WTC11 (cell line): ENCODE measurements at regions not wholly inside any gene's neighbourhood (a gene's known extent, or its start where the extent isn't known, plus 50 kb on each side); places are given as distances from the start of the nearest gene placed in this dataset.

ENCODE experiments used
- ATAC-seq: fragments of 200-7000 bp; cut with Tn5 transposase; 2 replicates; pipeline ENCODE4 v1.10.0; 2021; ENCODE audit warnings: mild to moderate bottlenecking, moderate library complexity
- CTCF ChIA-PET: fragments of 300-600 bp; sonication (Branson Sonifier 250); formaldehyde crosslinking; loops from one replicate; lab custom pipeline; 2021; ENCODE audit warnings: antibody characterized with exemption; lab: Charles Lee
- POLR2A ChIA-PET: fragments of 350-600 bp; sonication (Branson Sonifier 250); formaldehyde crosslinking; loops from one replicate; lab custom pipeline; 2021; ENCODE audit warnings: antibody characterized with exemption; lab: Charles Lee
- DNase-seq: peaks from one replicate; pipeline ENCODE4 v3.0.0; 2021; ENCODE audit warnings: low spot score
- H3K27ac Mint-ChIP-seq: 2 replicates; pipeline ENCODE4 v1.8.0; 2021; ENCODE audit warnings: mixed read lengths
- H3K27me3 Mint-ChIP-seq: 2 replicates; pipeline ENCODE4 v1.8.0; 2021; ENCODE audit warnings: low read depth, mild to moderate bottlenecking, moderate library complexity, mixed read lengths
- H3K36me3 Mint-ChIP-seq: 2 replicates; pipeline ENCODE4 v1.8.0; 2021; ENCODE audit warnings: mixed read lengths
- H3K4me1 Mint-ChIP-seq: 2 replicates; pipeline ENCODE4 v1.8.0; 2022; ENCODE audit warnings: mixed read lengths
- H3K4me3 Mint-ChIP-seq: 2 replicates; pipeline ENCODE4 v1.8.0; 2021; ENCODE audit warnings: mild to moderate bottlenecking, moderate library complexity, mixed read lengths
- H3K9me3 Mint-ChIP-seq: 2 replicates; pipeline ENCODE4 v1.8.0; 2021; ENCODE audit warnings: mixed read lengths
- CREM ChIP-seq: sonication (generic); formaldehyde crosslinking; IDR thresholded peaks from 2 replicates; pipeline ENCODE4 v1.8.1; 2022; ENCODE audit warnings: mild to moderate bottlenecking, missing genetic modification reagents, moderate library complexity
- EMX1 ChIP-seq: fragments of 250-450 bp; sonication (Bioruptor Pico); IDR thresholded peaks from 2 replicates; pipeline ENCODE4 v1.8.0; 2021; ENCODE audit warnings: mild to moderate bottlenecking
- FOXJ3 ChIP-seq: sonication (generic); formaldehyde crosslinking; IDR thresholded peaks from 2 replicates; pipeline ENCODE4 v1.9.0; 2021; ENCODE audit warnings: missing genetic modification reagents, mild to moderate bottlenecking, borderline replicate concordance
- MYBL2 ChIP-seq: sonication (generic); formaldehyde crosslinking; IDR thresholded peaks from 2 replicates; pipeline ENCODE4 v1.8.1; 2023; ENCODE audit warnings: mild to moderate bottlenecking, moderate library complexity, missing genetic modification reagents
- NFE2L1 ChIP-seq: sonication (generic); formaldehyde crosslinking; IDR thresholded peaks from 2 replicates; pipeline ENCODE4 v1.8.1; 2023; ENCODE audit warnings: missing genetic modification reagents
- NR3C1 ChIP-seq: sonication (generic); formaldehyde crosslinking; conservative IDR thresholded peaks from 2 replicates; pipeline ENCODE4 v1.8.1; 2023; ENCODE audit warnings: low read depth, mild to moderate bottlenecking, missing genetic modification reagents
- SMAD3 ChIP-seq: sonication (generic); formaldehyde crosslinking; IDR thresholded peaks from 2 replicates; pipeline ENCODE4 v1.8.0; 2022; ENCODE audit warnings: missing genetic modification reagents, mild to moderate bottlenecking, borderline replicate concordance
- SOX15 ChIP-seq: fragments of 250-450 bp; sonication (Bioruptor Pico); IDR thresholded peaks from 2 replicates; pipeline ENCODE4 v1.9.0; 2021; ENCODE audit warnings: mild to moderate bottlenecking
- TEAD4 ChIP-seq: sonication (generic); formaldehyde crosslinking; IDR thresholded peaks from 2 replicates; pipeline ENCODE4 v1.8.0; 2022; ENCODE audit warnings: mild to moderate bottlenecking, missing genetic modification reagents
- TP53 ChIP-seq: sonication (generic); formaldehyde crosslinking; IDR thresholded peaks from 2 replicates; pipeline ENCODE4 v1.8.1; 2023; ENCODE audit warnings: mild to moderate bottlenecking, missing genetic modification reagents
- ZBTB21 ChIP-seq: sonication (generic); formaldehyde crosslinking; IDR thresholded peaks from 2 replicates; pipeline ENCODE4 v1.8.1; 2023; ENCODE audit warnings: mild to moderate bottlenecking, missing genetic modification reagents, borderline replicate concordance
- ZNF232 ChIP-seq: sonication (generic); formaldehyde crosslinking; IDR thresholded peaks from 2 replicates; pipeline ENCODE4 v1.8.0; 2022; ENCODE audit warnings: mild to moderate bottlenecking, missing genetic modification reagents
- ZNF396 ChIP-seq: fragments of 250-450 bp; sonication (Bioruptor Pico); IDR thresholded peaks from 2 replicates; pipeline ENCODE4 v1.8.0; 2021; ENCODE audit warnings: mild to moderate bottlenecking, moderate library complexity, borderline replicate concordance
- TF ChIP-seq, protein P1 (sequence below): sonication (generic); formaldehyde crosslinking; IDR thresholded peaks from 2 replicates; pipeline ENCODE4 v1.8.1; 2023; ENCODE audit warnings: mild to moderate bottlenecking, missing genetic modification reagents, moderate library complexity
- TF ChIP-seq, protein P2 (sequence below): sonication (generic); formaldehyde crosslinking; IDR thresholded peaks from 2 replicates; pipeline ENCODE4 v1.8.1; 2023; ENCODE audit warnings: mild to moderate bottlenecking, missing genetic modification reagents
- TF ChIP-seq, protein P3 (sequence below): fragments of 250-450 bp; sonication (Bioruptor Pico); IDR thresholded peaks from 2 replicates; pipeline ENCODE4 v1.8.0; 2021; ENCODE audit warnings: mild to moderate bottlenecking
- TF ChIP-seq, protein P4 (sequence below): fragments of 250-450 bp; sonication (Bioruptor Pico); IDR thresholded peaks from 2 replicates; pipeline ENCODE4 v1.9.0; 2021; ENCODE audit warnings: moderate library complexity, mild to moderate bottlenecking, inconsistent platforms, borderline replicate concordance
- TF ChIP-seq, protein P5 (sequence below): sonication (generic); formaldehyde crosslinking; IDR thresholded peaks from 2 replicates; pipeline ENCODE4 v1.8.1; 2022; ENCODE audit warnings: low read depth, mild to moderate bottlenecking, moderate library complexity, missing genetic modification reagents, borderline replicate concordance
- TF ChIP-seq, protein P6 (sequence below): sonication (generic); formaldehyde crosslinking; IDR thresholded peaks from 2 replicates; pipeline ENCODE4 v1.8.1; 2022; ENCODE audit warnings: mild to moderate bottlenecking, missing genetic modification reagents, moderate library complexity, borderline replicate concordance

DNA sequence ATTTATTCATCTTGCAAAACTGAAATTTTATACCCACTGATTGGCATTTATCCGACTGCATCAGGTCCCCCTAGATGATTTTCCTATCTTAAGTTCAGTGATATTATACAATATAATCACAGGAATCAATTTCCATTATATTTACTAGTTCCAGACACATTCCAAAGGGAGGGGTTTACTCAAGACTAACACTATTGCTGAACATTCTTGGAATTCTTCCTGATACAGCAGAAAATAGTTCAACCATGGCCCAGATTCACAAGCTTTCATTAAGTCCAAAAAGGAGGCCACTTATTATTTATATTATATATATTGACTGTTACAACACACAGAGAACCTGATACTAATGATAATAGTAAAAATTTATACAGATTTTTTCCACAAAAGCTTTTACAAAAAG, 2353.6 kb downstream of the PCDH7 start (continued):
- TF ChIP-seq ZBTB21 (CRISPR knock-in tag) = no peak

DNA sequence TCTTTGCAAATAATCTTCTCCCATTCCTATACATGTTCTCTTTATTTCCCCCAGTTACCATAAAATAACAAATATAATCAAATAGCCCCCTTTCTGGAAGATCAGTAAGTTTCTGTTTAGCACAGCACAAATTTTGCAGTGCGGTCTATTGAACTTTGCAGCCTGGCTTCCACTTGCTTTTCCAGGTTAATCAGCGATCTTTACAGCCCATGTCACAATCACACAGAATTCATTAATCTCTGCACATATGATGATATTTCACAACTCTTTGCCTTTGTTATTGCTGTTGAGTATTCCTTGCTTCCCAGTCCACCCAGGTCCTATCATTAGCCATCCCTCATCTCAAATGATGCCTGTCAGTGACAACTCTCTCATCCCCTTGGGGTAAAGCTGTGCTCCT, 2358.0 kb downstream of the PCDH7 start:
- H3K27me3 Mint-ChIP-seq = no peaks in the 10 kb centered on the region
- H3K27ac Mint-ChIP-seq = no peak overlapping the region
- DNase-seq (no peak), ATAC-seq (no peak)
- H3K9me3 Mint-ChIP-seq = no peaks in the 10 kb centered on the region
- peaks cover 13% of the 10 kb centered on the region for H3K4me1 Mint-ChIP-seq
- H3K36me3 Mint-ChIP-seq = no peaks in the 10 kb centered on the region
- ChIA-PET CTCF (no interaction called here), POLR2A (no interaction called here)
- TF ChIP-seq ZNF396 (CRISPR knock-in tag) (no peak), ZNF232 (CRISPR knock-in tag) (no peak), FOXJ3 (CRISPR knock-in tag) (no peak), MYBL2 (CRISPR knock-in tag) (no peak), CREM (CRISPR knock-in tag) (no peak), TEAD4 (CRISPR knock-in tag) (no peak)
- TF ChIP-seq, protein P1, sequence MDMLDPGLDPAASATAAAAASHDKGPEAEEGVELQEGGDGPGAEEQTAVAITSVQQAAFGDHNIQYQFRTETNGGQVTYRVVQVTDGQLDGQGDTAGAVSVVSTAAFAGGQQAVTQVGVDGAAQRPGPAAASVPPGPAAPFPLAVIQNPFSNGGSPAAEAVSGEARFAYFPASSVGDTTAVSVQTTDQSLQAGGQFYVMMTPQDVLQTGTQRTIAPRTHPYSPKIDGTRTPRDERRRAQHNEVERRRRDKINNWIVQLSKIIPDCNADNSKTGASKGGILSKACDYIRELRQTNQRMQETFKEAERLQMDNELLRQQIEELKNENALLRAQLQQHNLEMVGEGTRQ (CRISPR knock-in tag) = no peak
- TF ChIP-seq, protein P2, sequence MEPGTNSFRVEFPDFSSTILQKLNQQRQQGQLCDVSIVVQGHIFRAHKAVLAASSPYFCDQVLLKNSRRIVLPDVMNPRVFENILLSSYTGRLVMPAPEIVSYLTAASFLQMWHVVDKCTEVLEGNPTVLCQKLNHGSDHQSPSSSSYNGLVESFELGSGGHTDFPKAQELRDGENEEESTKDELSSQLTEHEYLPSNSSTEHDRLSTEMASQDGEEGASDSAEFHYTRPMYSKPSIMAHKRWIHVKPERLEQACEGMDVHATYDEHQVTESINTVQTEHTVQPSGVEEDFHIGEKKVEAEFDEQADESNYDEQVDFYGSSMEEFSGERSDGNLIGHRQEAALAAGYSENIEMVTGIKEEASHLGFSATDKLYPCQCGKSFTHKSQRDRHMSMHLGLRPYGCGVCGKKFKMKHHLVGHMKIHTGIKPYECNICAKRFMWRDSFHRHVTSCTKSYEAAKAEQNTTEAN (CRISPR knock-in tag) = no peak
- TF ChIP-seq, protein P3, sequence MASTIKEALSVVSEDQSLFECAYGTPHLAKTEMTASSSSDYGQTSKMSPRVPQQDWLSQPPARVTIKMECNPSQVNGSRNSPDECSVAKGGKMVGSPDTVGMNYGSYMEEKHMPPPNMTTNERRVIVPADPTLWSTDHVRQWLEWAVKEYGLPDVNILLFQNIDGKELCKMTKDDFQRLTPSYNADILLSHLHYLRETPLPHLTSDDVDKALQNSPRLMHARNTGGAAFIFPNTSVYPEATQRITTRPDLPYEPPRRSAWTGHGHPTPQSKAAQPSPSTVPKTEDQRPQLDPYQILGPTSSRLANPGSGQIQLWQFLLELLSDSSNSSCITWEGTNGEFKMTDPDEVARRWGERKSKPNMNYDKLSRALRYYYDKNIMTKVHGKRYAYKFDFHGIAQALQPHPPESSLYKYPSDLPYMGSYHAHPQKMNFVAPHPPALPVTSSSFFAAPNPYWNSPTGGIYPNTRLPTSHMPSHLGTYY (CRISPR knock-in tag) = no peak
- no peak overlapping the region for H3K4me3 Mint-ChIP-seq

DNA sequence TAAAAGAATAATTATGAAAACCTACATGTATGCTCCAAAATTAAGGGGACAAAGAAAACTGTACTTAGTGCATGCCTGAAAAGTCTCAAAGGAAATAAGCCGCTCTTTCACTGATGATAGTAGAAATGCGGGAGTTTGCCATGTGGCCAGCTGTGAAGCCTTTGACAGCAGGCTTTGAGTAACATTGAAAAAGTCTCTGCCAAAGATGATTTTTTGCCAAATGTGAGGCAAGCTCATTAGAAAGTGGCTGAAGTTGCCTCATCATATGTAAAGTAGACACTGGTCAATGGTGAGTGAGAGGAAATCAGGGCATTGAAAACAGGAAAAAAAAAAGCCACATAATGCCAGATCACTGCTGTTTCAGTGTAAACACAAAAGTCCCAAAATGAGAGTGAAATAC, 2360.1 kb downstream of the PCDH7 start:
- peaks cover 7% of the 10 kb centered on the region; the same call in 1 of the 2 replicates for H3K4me1 Mint-ChIP-seq
- ATAC-seq = no peak
- no peak overlapping the region for H3K27ac Mint-ChIP-seq
- H3K36me3 Mint-ChIP-seq = no peaks in the 10 kb centered on the region
- H3K27me3 Mint-ChIP-seq = no peaks in the 10 kb centered on the region
- CTCF ChIA-PET = no interaction called here
- TF ChIP-seq SOX15 (no peak), ZNF232 (CRISPR knock-in tag) (no peak), NR3C1 (CRISPR knock-in tag) (no peak), EMX1 (no peak), TP53 (CRISPR knock-in tag) (no peak), FOXJ3 (CRISPR knock-in tag) (no peak), SMAD3 (CRISPR knock-in tag) (no peak), NFE2L1 (no peak)
- TF ChIP-seq, protein P4, sequence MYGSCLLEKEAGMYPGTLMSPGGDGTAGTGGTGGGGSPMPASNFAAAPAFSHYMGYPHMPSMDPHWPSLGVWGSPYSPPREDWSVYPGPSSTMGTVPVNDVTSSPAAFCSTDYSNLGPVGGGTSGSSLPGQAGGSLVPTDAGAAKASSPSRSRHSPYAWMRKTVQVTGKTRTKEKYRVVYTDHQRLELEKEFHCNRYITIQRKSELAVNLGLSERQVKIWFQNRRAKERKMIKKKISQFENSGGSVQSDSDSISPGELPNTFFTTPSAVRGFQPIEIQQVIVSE = no peak
- TF ChIP-seq, protein P5, sequence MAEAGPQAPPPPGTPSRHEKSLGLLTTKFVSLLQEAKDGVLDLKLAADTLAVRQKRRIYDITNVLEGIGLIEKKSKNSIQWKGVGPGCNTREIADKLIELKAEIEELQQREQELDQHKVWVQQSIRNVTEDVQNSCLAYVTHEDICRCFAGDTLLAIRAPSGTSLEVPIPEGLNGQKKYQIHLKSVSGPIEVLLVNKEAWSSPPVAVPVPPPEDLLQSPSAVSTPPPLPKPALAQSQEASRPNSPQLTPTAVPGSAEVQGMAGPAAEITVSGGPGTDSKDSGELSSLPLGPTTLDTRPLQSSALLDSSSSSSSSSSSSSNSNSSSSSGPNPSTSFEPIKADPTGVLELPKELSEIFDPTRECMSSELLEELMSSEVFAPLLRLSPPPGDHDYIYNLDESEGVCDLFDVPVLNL (CRISPR knock-in tag) = no peak
- TF ChIP-seq, protein P2 (CRISPR knock-in tag) = no peak
- TF ChIP-seq, protein P6, sequence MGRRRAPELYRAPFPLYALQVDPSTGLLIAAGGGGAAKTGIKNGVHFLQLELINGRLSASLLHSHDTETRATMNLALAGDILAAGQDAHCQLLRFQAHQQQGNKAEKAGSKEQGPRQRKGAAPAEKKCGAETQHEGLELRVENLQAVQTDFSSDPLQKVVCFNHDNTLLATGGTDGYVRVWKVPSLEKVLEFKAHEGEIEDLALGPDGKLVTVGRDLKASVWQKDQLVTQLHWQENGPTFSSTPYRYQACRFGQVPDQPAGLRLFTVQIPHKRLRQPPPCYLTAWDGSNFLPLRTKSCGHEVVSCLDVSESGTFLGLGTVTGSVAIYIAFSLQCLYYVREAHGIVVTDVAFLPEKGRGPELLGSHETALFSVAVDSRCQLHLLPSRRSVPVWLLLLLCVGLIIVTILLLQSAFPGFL (CRISPR knock-in tag) = no peak
- TF ChIP-seq, protein P1 (CRISPR knock-in tag) = no peak
- no peaks in the 10 kb centered on the region for H3K9me3 Mint-ChIP-seq
- POLR2A ChIA-PET = no interaction called here
- no peak overlapping the region for H3K4me3 Mint-ChIP-seq
- no peak for DNase-seq
